ENCODE measurements at regions not wholly inside any gene's neighbourhood (a gene's known extent, or its start where the extent isn't known, plus 50 kb on each side); places are given as distances from the start of the nearest gene placed in this dataset.
"Not testable (repeated sequence)": the region's sequence is repeated elsewhere in the genome, so short reads cannot be mapped to it uniquely, and the experiment has no call there.

DNA sequence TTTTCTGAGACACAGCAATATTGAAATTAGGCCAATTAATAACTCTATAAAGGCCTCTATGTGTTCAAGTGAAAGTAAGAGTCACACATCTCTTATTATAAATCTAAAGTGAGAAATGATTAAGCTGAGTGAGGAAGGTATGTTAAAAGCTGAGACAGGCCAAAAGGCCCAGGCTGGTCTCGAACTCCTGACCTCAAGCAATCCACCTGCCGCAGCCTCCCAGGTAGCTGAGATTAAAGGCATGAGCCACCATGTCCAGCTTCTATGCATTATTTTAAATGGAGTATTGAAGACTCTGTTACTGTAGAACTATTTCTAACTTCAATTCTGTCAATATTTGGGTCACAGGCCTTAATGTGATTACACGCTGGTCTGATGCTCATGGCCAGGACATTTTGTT lies 1706.9 kb downstream of the SPATA31A7 start:
- not testable (repeated sequence) for TF ChIP-seq POLR2A (IDR thresholded peaks at IDR 0.05); POLR2AphosphoS5 (IDR thresholded peaks at IDR 0.05; ENCODE audit: insufficient read depth in 1 of 2, low read depth in 1 of 2)
- TF ChIP-seq, protein P1, sequence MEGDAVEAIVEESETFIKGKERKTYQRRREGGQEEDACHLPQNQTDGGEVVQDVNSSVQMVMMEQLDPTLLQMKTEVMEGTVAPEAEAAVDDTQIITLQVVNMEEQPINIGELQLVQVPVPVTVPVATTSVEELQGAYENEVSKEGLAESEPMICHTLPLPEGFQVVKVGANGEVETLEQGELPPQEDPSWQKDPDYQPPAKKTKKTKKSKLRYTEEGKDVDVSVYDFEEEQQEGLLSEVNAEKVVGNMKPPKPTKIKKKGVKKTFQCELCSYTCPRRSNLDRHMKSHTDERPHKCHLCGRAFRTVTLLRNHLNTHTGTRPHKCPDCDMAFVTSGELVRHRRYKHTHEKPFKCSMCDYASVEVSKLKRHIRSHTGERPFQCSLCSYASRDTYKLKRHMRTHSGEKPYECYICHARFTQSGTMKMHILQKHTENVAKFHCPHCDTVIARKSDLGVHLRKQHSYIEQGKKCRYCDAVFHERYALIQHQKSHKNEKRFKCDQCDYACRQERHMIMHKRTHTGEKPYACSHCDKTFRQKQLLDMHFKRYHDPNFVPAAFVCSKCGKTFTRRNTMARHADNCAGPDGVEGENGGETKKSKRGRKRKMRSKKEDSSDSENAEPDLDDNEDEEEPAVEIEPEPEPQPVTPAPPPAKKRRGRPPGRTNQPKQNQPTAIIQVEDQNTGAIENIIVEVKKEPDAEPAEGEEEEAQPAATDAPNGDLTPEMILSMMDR (IDR thresholded peaks at IDR 0.05) = not testable (repeated sequence)
